COLO668 (cell line): ENCODE measurements at regions not wholly inside any gene's neighbourhood (a gene's known extent, or its start where the extent isn't known, plus 50 kb on each side); places are given as distances from the start of the nearest gene placed in this dataset.
"Not testable (repeated sequence)": the region's sequence is repeated elsewhere in the genome, so short reads cannot be mapped to it uniquely, and the experiment has no call there.

ENCODE experiments used
- DNase-seq: peaks from one replicate; lab custom pipeline; 2025; ENCODE audit not compliant: unreplicated experiment; lab: John Stamatoyannopoulos, UW

DNA sequence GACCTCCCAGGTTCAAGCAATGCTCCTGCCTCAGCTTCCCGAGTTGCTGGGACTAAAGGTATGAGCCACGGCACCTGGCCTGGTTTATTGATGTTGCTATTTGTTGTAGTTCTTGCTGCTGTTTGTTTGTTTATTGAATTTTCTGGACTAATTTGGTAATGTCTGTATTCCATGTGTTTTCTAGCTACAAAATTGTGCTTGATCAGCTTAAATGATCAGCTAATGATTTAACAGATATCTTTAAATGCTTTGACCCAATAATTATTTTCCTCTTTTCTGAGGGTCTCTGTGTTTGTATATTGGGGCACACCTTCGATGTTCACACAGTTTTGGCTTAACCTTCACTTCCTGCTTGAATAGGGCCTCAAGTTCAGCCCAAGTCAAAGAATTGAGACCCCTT is 488.1 kb upstream of the HTR2C start:
- no peak for DNase-seq

DNA sequence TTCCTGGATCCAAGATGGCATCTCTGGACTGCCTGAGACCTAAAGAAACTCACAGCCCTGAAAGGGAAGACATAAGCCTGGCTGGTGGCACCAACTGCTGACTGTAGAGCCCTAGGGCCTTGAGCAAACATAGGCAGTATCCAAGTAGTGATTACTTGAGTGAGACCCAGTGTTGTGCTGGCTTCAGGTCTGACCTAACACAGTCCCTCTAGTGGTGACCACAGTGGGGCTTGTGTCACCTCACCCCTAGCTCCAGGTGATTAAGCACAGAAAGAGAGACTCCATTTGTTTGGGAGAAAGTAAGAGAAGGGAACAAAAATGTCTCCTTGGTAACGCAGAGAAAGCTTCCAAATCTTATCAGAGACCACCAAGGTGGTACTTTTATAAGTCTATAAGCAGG is 496.3 kb upstream of the HTR2C start:
- DNase-seq = no peak

DNA sequence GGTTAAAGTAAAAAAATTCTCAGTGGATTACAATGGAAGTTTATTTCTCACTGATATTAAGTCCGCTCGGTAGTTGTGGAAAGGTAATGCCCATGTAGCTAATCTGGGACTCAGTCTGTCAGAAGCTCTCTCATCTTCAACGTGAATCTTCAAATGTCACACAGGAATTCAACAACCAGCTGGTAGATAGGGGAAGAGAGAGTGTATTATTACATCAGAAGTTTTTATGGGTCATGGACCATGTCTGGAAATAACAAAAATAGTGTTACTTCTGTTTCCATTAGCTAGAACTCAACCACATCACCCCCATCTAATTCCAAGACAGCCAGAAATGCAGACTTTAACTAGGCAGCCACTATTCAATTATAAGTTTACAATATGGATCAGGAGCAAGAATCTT is 506.1 kb upstream of the HTR2C start:
- DNase-seq = no peak

DNA sequence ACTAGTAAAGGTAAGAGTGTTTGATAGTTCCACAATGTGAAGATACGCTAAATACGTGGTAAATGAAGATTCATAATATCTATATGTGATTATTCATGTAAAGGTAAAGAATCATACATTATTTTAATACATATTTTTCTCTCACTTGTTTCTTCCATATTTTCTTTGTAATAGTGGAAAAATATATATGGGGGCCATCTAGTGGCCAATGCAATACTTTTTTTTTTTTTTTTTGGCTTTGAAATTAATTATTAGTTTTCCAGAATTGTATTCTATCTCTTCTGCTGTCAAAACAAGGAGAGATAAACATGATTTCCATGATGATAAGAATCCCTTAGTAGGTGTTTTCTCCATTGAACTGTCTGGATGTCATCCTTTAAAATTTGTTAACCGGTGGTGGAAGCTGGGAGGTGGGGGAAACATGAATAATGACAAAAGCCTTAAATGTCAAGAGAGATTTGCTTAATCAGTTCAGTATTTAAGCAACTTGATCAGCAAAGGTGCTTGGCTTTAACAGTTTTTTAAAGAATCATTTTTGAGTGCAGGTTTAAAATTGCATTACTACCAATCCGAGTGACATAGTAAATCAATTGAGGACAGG is 508.7 kb upstream of the HTR2C start:
- no peak for DNase-seq

DNA sequence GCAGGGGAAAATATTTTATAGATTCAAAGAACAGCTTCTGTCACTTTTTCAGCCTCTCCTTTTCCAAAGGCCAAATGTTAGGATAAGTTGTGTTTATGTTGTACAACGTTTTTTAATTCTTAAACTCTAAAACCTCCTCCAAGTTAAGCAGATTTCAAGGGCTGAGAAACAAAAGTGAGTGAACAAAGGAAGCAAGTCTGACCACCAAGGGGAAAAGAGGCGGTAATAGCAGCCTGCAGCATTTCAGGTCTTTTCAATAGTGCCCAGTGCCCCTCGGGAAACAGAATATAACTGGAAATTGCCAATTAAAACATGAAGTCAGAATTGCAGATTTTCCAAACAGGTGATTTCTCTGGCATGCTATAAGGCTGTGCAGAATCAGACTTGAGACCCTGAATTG is 510.0 kb upstream of the HTR2C start:
- no peak for DNase-seq

DNA sequence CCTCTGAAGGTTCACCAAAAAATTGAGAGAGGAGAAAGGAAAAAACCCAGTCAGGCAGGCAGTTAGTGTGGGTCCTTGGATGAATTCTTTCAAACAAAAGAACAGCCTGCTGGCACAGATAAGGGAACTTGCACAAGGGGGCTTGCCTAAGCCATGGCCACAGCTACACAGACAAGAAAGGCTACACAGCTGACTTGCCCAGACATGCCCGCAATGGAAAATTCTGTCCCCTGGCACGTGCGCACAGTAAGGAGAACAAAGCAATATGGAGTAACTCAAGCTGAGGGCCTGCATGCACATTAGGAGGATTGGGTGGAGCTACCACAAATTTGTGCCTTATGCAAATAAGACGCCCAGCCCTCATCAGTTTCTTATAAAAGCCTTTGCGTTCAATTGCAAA is 512.5 kb upstream of the HTR2C start:
- no peak for DNase-seq

DNA sequence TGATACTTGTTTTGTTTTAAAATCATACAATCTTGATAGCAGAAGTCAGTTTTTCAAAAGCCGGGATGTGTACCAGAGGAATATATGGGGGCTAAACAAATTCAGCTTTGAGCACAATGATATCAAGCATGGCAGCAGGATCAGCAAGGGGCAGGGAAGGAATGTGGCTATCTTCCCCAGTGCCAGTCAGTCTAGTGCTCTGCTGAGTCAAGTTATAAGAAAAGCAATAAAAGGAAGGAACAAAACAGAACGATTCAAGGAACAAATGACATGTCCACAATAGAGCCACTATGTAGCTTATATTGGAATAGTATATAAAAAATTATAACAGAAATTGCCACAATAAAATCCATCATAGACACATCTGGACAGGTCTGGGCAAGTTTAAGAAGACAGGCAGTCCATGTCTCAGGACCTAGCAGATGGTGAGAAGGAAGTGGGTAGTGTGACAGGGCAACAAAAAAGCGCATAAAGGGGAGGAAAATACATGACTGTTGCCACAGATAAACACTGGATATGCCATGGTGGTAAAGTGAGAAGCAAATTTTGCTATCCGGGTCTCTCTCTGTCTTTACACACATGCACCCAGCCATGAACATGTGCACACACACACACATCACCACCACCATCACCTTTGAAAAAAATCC is 518.2 kb upstream of the HTR2C start:
- DNase-seq = no peak

DNA sequence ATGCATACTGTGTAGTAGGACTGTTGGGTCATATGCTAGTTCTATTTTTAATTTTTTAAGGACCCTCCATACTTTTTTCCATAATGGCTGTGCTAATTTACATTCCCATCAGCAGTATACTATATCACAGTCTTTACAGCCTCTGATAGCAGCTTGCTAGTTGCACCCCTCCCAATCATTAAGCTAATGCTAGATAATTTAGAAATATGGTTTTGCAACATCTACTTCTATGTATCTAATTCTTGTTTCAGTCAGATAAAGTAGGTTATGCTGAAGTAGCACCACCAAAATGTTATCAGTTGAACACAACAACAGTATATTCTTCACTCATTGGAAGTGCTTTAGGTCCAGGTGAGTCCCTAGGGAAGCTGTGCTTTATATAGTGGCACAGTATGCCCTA is 522.7 kb upstream of the HTR2C start:
- DNase-seq = no peak

DNA sequence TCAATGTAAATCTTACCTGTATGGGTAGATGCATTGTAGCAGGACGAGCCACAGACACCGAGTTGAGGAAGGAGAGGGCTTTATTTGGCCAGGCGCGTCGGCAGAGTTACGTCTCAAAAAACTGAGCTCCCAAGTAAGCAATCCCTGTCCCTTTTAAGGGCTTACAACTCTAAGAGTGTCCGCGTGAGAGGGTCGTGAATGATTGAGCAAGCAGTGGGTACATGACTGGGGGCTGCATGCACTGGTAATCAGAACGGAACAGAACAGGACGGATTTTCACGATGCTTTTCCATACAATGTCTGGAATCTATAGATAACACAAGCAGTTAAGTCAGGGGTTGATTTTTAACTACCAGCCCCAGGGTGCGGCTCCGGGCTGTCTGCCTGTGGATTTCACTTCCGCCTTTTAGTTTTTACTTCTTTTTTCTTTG is 524.9 kb upstream of the HTR2C start:
- DNase-seq = no peak

DNA sequence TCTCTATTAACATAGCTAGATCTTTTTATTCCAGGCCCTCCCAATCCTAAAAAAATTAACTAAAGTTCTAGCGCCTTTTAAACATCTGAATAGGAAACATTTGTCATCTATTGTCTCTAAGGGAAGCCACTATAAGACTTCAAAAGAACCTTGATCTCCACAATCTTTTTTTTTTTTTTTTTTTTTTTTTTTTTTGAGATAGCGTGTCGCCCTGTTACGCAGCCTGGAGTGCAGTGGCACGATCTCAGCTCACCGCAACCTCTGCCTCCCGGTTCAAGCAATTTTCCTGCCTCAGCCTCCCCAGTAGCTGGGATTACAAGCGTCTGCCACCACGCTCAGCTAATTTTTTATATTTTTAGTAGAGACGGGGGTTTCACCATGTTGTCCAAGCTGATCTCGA is 526.5 kb upstream of the HTR2C start:
- DNase-seq = not testable (repeated sequence)

DNA sequence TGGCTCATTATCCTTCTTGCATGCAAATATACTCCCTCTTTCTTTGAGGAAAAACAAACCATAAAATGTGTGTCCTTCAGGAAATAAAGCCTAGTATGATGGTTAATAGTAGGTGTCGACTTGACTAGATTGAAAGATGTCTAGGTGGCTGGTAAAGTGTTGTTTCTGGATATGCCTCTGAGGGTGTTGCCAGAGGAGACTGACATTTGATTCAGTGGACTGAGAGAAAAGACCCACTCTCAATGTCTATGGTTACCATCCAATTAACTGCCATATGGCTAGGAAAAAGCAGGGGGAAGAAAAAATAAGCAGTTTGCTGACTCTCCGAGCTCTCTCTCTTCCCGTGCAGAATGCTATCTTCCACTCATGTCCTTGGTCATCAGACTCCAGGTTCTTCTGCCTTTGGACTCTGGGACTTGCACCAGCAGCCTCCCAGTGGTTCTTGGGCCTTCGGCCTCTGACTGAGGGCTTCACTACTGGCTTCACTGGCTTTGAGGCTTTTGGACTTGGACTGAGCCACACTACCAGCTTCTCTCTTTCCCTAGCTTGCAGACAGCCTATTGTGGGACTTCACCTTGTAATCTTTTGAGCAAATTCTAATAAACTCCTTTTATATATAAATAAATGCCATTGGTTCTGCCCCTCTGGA is 532.1 kb upstream of the HTR2C start:
- DNase-seq = no peak

DNA sequence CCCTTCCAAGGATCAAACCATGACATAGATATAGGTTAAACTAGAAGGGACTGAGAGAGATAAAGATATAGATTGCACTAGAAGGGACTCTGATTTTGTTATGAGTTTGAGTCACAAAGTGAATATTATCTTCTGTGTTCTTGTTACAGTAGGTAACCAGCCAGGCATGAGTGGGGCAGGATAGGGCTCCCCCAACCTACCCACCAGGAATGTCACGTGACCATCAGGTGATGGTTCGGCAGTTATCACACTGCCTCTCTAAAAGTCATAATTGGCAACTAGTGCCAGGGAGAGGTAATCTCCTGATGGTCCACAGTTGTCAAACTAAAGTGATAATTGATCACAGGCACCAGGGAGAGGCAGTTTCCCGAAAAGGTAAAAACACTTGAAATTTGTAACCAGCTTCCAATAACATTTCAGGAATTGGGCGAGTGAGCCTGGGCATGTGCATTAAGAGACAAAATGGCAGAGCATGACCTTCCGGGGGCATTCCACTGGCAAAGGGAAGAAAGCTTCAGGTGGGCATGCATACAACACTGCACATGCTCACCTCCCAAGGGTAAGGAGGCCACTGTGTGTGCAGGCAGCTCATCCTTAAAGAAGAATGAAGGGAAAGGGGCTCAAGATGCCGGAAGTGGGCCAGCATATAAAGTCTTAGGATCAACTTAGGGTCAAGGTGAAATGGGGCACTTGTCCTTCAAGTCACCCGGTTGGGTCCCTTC is 533.6 kb upstream of the HTR2C start:
- no peak for DNase-seq

DNA sequence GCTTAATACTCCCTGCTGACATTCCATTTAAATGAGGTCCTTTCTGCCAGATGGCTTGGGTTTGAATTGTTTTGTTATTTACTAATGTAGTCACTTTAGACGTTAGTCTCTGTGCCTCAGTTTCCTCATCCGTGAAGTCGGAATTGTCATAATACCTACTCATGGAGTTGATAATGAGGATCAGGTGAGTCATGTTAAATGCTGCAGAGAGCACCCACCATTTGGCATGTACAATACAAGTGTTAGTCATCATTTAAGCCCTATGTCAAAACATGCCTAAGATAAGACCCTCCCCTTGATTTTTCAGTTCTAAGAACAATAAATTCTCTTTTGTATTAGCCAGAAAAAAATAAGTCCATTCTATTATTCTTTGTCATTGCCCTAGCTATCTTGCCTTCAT is 534.8 kb upstream of the HTR2C start:
- DNase-seq = no peak

DNA sequence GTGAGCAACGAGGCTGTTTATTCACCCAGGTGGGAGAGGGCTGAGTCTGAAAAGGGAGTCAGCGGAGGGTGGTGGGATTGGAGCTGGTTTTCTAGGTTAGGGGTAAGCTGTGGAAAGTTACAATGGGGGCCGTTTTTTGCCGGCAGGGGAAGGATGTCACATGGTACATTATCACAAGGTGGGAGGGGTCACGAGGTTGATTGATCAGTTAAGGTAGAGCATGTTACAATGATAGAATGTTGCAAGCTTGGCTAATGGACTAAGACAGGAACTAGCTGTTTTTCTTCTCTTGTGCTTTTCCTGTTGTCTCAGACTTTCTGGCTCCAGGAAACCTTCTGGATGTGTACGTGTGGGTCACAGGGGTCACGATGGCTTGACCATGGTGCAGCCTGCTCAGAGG is 536.3 kb upstream of the HTR2C start:
- no peak for DNase-seq

DNA sequence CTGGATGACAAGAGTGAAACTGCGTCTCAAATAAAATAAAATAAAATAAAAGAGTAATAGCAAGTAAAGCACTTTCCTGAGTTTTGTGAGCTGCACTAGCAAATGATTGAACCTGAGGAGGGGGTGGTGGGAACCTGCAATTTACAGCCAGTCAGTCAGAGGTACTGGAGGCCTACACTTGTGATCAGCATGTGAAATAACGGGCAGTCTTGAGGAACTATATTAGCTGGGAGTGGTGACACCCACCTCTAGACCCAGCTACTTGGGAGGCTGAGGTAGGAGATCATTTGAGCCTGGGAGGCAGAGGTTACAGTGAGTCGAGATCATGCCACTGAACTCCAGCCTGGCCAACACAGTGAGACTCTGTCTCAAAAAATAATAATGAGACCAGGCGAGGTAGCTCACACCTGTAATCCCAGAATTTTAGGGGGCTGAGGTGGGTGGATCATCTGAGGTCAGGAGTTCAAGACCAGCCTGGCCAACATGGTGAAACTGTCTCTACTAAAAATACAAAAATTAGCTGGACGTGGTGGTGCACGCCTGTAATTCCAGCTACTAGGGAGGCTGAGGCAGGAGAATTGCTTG is 537.1 kb upstream of the HTR2C start:
- no peak for DNase-seq

DNA sequence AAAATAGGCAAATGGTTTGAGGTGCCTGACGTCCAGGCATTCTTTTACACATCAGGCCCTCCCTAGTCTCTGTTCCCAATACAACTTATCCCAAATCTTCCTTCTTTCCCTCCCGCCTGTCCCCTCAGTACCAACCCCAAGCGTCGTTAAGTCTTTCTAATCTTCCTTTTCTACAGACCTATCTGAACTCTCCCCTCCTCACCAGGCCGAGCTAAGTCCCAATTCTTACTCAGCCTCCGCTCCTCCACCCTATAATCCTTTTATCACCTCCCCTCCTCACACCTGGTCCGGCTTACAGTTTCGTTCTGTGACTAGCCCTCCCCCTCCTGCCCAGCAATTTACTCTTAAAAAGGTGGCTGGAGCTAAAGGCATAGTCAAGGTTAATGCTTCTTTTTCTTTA is 542.4 kb upstream of the HTR2C start:
- not testable (repeated sequence) for DNase-seq

DNA sequence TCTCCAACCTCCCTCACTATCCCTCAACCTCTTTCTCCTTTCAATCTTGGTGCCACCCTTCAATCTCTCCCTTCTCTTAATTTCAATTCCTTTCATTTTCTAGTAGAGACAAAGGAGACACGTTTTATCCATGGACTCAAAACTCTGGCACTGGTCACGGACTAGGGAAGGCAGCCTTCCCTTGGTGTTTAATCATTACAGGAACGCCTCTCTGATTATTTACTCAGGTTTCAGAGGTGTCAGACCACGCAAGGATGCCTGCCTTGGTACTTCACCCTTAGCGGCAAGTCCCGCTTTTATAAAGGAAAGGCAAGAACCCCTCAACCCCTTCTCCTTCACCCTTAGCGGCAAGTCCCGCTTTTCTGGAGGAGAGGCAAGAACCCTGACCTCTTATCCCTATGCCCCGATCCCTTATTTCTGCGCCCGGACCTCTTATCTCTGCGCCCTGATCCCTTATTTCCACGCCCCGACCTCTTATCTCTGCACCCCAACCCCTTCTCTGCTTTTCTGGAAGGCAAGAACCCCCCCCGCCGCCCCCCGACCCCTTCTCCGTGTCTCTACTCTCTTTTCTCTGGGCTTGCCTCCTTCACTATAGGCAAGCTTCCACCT is 543.1 kb upstream of the HTR2C start:
- not testable (repeated sequence) for DNase-seq

DNA sequence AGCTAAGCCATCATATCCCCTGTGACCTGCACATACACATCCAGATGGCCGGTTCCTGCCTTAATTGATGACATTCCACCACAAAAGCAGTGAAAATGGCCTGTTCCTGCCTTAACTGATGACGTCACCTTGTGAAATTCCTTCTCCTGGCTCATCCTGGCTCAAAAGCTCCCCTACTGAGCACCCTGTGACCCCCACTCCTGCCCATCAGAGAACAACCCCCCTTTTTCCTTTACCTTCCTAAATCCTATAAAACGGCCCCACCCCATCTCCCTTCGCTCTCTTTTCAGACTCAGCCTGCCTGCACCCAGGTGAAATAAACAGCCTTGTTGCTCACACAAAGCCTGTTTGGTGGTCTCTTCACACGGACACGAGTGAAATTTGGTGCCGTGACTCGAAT is 543.8 kb upstream of the HTR2C start:
- not testable (repeated sequence) for DNase-seq

DNA sequence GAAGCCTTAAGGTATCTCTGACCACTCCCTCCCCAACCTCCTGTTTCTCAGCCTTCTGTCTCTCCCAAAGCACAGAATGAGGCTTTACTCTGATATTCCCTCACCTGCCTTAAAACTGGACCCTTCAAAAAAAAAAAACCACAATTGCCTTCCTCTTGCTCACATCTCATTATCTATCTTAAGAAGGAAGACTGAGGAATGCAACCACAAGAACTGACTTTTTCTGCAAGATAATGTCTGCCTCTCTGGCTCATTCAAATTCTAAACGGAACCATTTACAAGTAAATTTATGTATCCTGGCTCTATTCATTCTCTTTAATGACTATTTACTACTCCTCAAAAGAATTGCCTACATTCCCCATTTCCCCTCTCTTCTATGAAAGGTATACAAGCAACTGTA is 545.5 kb upstream of the HTR2C start:
- no peak for DNase-seq

DNA sequence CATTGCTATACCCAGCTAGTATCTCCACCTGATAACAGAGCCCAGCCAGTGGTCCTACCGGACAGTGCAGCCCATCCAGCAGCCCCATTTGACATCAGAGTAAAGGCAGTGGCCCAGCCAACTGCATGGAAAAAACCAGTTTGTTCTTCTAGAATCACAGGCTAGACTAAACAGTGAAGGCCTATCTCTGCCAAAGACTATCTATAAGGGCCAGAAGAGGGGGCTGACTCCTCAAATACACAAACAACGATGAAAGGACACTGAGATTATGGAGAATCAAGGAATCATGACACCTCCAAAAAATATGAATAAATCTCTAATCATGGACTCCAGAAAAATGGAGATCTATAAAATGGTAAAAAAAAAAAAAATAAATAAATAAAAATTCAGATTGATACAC is 546.4 kb upstream of the HTR2C start:
- DNase-seq = no peak
